Ovary (tissue), 3 donors: ENCODE measurements at regions not wholly inside any gene's neighbourhood (a gene's known extent, or its start where the extent isn't known, plus 50 kb on each side); places are given as distances from the start of the nearest gene placed in this dataset.

Experiments used
- CTCF ChIP-seq, 3 donors: fragments of 450-650 bp in 2 of 3; fragments of 200-600 bp in 1 of 3; IDR thresholded peaks; one replicate each; pipeline versions ENCODE4 v1.5.1 to v1.8.0; 2016 to 2022; ENCODE audit warnings: antibody characterized with exemption in 3 of 3, mild to moderate bottlenecking in 1 of 3
- EP300 ChIP-seq: sonication (generic); formaldehyde crosslinking; IDR thresholded peaks from one replicate; pipeline ENCODE4 v1.6.1; 2017; ENCODE audit warnings: antibody characterized with exemption
- donor health status: DM: no; HTN: no; CAD: no.

DNA sequence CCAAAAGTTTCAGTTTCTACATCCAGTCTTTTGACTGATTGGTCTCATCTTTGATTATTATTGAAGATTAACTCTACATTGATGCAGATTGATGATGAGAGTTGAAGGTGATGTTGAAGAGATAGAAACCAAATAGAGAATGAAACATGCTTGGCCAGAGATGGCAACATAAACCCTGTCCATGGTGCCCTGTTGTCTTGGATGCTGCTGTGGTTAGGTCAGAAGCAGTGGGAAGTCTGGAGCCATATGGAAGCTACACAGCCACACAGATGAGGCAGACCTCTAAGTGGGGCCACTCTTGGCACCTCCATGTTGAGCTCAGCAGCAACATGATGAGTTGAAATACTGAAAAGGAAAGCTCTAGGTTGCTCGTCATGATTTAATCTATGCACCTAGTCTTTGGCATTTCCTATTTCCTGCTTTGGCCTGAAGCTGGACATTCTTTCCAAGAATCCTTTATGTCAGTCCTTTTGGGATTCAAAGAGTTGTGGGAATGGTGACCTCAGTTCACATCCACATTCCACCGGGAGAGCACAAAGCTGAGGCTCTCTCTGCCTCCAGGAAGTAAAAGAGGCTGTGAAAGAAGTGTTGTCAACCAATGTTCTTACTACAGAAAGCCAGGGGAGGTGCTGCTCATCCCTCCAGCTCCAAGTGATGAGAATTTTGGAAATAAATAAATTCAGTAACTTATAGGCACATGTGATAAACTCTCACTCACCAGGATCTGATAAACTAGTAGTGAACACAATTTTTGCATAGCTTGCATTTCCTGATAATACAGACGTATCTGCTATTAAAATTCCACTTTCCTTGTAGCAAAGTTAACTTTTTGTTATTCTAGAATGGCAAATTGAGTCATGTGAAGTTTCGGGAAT lies 127.7 kb upstream of the MAF start:
- TF ChIP-seq CTCF (IDR thresholded peaks at IDR 0.05), result no peak
- no peak for TF ChIP-seq EP300
